GM21515 (cell line): ENCODE measurements at regions not wholly inside any gene's neighbourhood (a gene's known extent, or its start where the extent isn't known, plus 50 kb on each side); places are given as distances from the start of the nearest gene placed in this dataset.
"Not testable (repeated sequence)": the region's sequence is repeated elsewhere in the genome, so short reads cannot be mapped to it uniquely, and the experiment has no call there.

Source experiments
- ATAC-seq: cut with Tn5 transposase; IDR thresholded peaks from one replicate; pipeline ENCODE4 v1.9.1; 2021; ENCODE audit not compliant: unreplicated experiment

- ATAC-seq = no peak
Observed at GRCh38 chr12:68422956-68423574, 90.9 kb upstream of the MDM1 start.

- no peak for ATAC-seq
Observed at GRCh38 chr12:68425998-68426397, 93.8 kb upstream of the MDM1 start.

- no peak for ATAC-seq
Observed at GRCh38 chr12:68428211-68428610, 96.0 kb upstream of the MDM1 start.

DNA sequence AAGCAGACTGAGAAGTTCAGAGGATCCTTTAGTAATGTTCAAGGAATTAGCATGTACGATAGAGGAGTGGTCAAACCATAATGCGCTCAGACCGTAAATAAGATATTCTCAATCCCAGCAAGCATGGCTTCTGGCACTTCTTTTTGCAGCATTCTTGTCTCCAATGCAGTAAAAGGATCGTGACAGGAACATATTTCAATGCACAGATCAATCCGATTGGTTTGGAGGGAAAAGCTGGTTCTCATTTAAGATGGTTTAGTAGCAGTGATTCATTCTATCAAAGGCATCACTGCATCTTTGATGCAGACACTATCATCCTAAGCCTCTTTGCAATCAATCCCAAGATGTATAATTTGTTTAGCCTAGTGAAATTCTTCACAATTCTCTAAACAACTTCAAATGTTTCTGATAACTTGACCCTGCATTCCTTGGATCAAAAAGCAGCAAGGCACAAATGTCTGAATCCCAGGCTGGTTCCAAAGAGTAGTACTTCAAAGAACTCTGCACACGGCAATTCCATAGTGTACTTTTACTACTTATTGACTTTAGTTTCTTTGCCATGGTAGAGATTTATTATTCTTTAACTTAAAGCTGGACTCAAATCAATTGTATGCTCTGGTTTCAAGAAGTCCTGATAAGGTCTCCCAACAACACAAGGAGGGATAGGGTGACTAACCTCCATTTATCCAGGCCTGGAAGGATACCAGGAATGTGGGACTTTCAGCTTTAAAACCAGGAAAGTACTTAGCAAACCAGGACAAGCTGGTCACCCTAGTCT lies 96.8 kb upstream of the MDM1 start:
- no peak for ATAC-seq

- ATAC-seq = no peak
Observed at GRCh38 chr12:68429696-68430095, 97.5 kb upstream of the MDM1 start.

DNA sequence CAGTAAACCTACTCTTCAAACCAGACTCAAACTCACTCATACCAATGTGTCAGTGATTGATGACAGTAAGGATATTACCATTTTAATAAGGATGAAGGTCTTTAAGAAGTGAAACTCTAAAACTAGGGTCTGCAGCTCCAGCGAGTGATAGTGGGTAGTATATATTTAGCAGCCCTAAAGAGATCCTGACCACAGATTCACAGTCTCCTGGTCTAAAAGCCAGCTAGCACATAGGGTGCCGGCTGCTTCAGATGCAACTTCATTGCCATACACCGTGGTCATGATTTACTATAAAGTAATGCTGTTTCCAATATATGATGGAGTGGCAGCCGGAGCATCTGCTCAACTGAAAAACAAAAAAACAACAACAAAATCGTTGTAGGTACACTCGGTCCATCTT lies 99.6 kb upstream of the MDM1 start:
- no peak for ATAC-seq

- ATAC-seq = no peak
Observed at GRCh38 chr12:68432622-68433021, 100.5 kb upstream of the MDM1 start.

- ATAC-seq = no peak
Observed at GRCh38 chr12:68434391-68435298, 102.5 kb upstream of the MDM1 start.

DNA sequence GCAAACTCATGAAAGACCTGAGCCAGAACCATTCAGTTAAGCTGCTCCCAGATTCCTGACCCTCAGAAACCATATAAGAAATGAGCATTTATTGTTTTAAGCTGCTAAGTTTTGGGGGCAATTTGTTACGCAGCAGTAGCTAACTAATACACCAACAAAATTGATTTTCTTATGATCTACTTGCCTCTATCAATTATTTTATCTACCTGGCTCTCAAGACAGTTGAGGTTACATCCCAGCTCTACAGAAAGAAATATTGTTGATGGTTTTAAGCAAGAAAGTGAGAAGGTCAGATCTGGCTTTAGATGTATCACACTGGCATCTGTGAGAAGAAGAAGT lies 103.1 kb upstream of the MDM1 start:
- ATAC-seq = no peak

DNA sequence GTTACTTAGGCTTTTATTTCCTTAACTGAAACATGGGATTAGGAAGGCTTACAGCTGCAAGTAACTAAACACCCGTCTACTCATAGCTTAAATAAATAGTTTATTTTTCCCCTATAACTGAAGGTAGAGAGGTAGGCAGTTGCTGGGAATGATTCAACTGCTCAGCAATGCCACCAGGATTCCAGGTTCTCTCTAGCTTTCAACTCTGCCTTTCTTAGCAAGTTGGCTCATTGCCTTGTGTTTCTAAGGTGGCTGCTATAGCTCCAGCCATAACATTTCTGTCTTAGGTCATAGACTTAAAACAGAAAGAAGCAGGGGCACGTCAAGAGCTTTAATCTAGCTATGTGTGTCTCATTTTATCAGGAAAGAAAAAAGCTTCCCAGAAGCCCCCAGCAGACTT lies 103.7 kb upstream of the MDM1 start:
- no peak for ATAC-seq

- no peak for ATAC-seq
Observed at GRCh38 chr12:68438601-68439000, 106.4 kb upstream of the MDM1 start.

- ATAC-seq = no peak
Observed at GRCh38 chr12:68439368-68440045, 107.3 kb upstream of the MDM1 start.

DNA sequence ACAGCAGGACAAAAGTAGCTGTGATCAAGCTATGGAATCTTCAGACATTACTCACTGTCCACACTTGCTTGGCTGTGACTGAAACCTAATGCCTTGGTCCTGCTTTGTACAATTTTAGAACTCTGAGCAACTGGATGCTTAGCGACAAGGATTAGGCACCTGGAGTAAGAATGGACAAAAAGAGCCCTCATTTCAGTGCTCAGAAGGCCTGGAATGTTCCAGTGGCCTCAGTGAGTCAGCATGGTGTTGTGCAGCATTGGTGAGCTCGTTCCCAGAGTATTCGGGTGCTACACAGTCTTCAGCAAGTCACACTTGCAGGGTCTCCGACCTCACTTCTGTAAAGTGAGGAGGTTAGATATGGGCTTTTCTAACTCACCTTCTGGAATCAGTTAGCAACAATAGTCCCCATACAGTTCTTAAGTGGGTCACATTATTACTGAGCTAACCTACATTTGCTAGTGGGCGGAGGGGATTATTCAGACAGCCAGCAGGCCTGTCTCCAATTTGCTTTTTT lies 108.0 kb upstream of the MDM1 start:
- ATAC-seq = no peak

DNA sequence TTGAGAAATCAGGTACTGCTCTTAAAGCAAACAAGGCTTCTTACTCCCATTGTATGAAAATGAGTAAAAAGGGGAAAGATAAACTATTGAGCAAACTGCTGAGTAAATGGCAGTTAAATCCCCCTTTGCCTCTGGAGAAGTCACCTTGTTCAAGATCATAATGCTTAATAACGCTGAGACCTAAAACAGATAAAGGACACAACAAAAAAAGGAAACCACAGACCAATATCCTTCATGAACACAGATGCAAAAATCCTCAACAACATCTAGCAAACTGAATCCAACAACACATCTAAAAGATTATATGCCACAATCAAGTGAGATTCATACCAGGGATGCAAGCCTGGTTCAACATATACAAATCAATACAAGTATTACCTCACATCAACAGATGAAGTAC lies 109.0 kb upstream of the MDM1 start:
- ATAC-seq = no peak

- ATAC-seq = not testable (repeated sequence)
Observed at GRCh38 chr12:68442353-68442972, 110.3 kb upstream of the MDM1 start.

DNA sequence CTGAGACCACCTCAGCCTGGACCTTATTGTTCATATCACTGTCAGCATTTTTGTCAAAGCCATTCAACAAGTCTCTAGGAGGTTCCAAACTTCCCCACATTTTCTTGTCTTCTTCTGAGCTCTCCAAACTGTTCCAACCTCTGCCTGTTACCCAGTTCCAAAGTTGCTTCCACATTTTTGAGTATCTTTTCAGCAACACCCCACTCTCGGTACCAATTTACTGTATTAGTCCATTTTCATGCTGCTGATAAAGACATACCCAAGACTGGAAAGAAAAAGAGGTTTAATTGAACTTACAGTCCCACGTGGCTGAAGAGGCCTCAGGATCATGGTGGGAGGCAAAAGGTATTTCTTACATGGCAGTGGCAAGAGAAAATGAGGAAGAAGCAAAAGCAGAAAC lies 111.5 kb upstream of the MDM1 start:
- not testable (repeated sequence) for ATAC-seq

- ATAC-seq = no peak
Observed at GRCh38 chr12:68445824-68446223, 113.7 kb upstream of the MDM1 start.

- no peak for ATAC-seq
Observed at GRCh38 chr12:68446384-68446783, 114.2 kb upstream of the MDM1 start.

GRCh38 chr12:68446901-68447796 lies 115.0 kb upstream of the MDM1 start:
- no peak for ATAC-seq
